Suprapubic skin (tissue), 4 donors: ENCODE measurements at regions not wholly inside any gene's neighbourhood (a gene's known extent, or its start where the extent isn't known, plus 50 kb on each side); places are given as distances from the start of the nearest gene placed in this dataset.

ENCODE experiments used
- EP300 ChIP-seq: sonication (generic); formaldehyde crosslinking; IDR thresholded peaks from one replicate; pipeline ENCODE4 v1.6.1; 2017; ENCODE audit warnings: antibody characterized with exemption
- POLR2AphosphoS5 ChIP-seq, 3 donors: sonication (generic); formaldehyde crosslinking; IDR thresholded peaks; one replicate each; pipeline ENCODE4 v1.6.1; 2017; ENCODE audit warnings: antibody characterized with exemption in 3 of 3
- TF ChIP-seq, protein P1 (sequence below), 2 donors: fragments of 200-600 bp in 1 of 2; fragments of 450-650 bp in 1 of 2; sonication (generic) in 1 of 2; IDR thresholded peaks; one replicate each; pipeline ENCODE4 v1.5.1; 2016 to 2019; ENCODE audit warnings: antibody characterized with exemption in 2 of 2, mild to moderate bottlenecking in 1 of 2, moderate library complexity in 1 of 2

DNA sequence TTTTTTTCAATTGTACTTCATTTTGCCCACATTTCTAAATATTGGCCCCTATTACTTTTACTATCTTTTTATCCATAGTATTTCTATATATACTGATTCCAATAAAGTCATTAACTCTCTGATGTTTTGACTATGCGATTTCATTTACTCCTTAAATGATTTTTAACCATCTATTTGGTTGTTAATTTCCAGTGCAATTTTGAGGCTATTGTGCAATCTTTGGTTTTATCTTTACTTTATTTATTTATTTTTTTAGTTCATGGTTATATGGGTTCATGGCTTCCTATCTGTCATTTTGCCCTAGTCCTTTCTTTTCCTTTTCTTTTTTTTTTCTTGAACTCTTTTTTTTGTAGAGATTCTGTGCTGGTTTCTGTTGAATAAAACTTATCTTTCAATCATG lies 1408.0 kb upstream of the GBE1 start:
- no peak for TF ChIP-seq EP300
- TF ChIP-seq, protein P1, sequence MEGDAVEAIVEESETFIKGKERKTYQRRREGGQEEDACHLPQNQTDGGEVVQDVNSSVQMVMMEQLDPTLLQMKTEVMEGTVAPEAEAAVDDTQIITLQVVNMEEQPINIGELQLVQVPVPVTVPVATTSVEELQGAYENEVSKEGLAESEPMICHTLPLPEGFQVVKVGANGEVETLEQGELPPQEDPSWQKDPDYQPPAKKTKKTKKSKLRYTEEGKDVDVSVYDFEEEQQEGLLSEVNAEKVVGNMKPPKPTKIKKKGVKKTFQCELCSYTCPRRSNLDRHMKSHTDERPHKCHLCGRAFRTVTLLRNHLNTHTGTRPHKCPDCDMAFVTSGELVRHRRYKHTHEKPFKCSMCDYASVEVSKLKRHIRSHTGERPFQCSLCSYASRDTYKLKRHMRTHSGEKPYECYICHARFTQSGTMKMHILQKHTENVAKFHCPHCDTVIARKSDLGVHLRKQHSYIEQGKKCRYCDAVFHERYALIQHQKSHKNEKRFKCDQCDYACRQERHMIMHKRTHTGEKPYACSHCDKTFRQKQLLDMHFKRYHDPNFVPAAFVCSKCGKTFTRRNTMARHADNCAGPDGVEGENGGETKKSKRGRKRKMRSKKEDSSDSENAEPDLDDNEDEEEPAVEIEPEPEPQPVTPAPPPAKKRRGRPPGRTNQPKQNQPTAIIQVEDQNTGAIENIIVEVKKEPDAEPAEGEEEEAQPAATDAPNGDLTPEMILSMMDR (IDR thresholded peaks at IDR 0.05) = no peak
- no peak for TF ChIP-seq POLR2AphosphoS5 (IDR thresholded peaks at IDR 0.05)
